Stomach (tissue), 8 donors: ENCODE measurements at regions not wholly inside any gene's neighbourhood (a gene's known extent, or its start where the extent isn't known, plus 50 kb on each side); places are given as distances from the start of the nearest gene placed in this dataset.

ENCODE experiments used
- DNase-seq, 2 donors: peaks; one replicate each; pipeline versions ENCODE4 v3.0.0 to v3.0.0-alpha.2; 2013 to 2019
- H3K27ac ChIP-seq, 5 donors: fragments of 200-600 bp in 4 of 5; sonication (generic) in 4 of 5; one replicate each; pipeline ENCODE4 v1.5.1; 2013 to 2019; ENCODE audit warnings: mild to moderate bottlenecking in 1 of 5, moderate library complexity in 1 of 5
- H3K27me3 ChIP-seq, 3 donors: fragments of 200-600 bp; sonication (generic); one replicate each; pipeline ENCODE4 v1.5.1; 2017 to 2019; ENCODE audit warnings: mixed run types in 1 of 3
- H3K36me3 ChIP-seq, 4 donors: fragments of 200-600 bp; sonication (generic); 1 replicate in 3 of 4; 2 replicates in 1 of 4; pipeline ENCODE4 v1.5.1; 2016 to 2019
- H3K4me1 ChIP-seq, 4 donors: fragments of 200-600 bp; sonication (generic); one replicate each; pipeline ENCODE4 v1.5.1; 2016 to 2019
- H3K4me3 ChIP-seq, 4 donors: fragments of 200-600 bp; sonication (generic) in 3 of 4; one replicate each; pipeline ENCODE4 v1.5.1; 2016 to 2019; ENCODE audit warnings: mild to moderate bottlenecking in 1 of 4
- H3K9me3 ChIP-seq, 4 donors: fragments of 200-600 bp; sonication (generic); one replicate each; pipeline ENCODE4 v1.5.1; 2016 to 2019
- CTCF ChIP-seq, 7 experiments: fragments of 450-650 bp in 4 of 7; fragments of 200-600 bp in 3 of 7; sonication (generic) in 3 of 7; IDR thresholded peaks; one replicate each; pipeline ENCODE4 v1.5.1; 2016 to 2019; ENCODE audit warnings: antibody characterized with exemption in 7 of 7, control low read depth in 2 of 7, mild to moderate bottlenecking in 1 of 7
- EP300 ChIP-seq: sonication (generic); formaldehyde crosslinking; IDR thresholded peaks from one replicate; pipeline ENCODE4 v1.6.1; 2017; ENCODE audit warnings: antibody characterized with exemption
- POLR2A ChIP-seq, 4 donors: fragments of 450-650 bp; IDR thresholded peaks; one replicate each; pipeline ENCODE4 v1.6.1; 2016; ENCODE audit warnings: antibody characterized with exemption in 4 of 4, control low read depth in 2 of 4, mild to moderate bottlenecking in 1 of 4, moderate library complexity in 1 of 4
- POLR2AphosphoS5 ChIP-seq, 3 donors: sonication (generic); formaldehyde crosslinking; IDR thresholded peaks; one replicate each; pipeline ENCODE4 v1.6.1; 2016; ENCODE audit warnings: antibody characterized with exemption in 3 of 3
- WGBS, 5 donors: extraction: QIAGEN DNeasy Blood & Tissue Kit in 3 of 5; methylation state at CpG; one replicate each; pipeline versions ENCODE4 v1.1.5 to v1.1.7; 2013 to 2018; 5-methylcytosine and 5-hydroxymethylcytosine counted together
- intact Hi-C: fragments of 100-400 bp; cut with DNase I; formaldehyde crosslinking; loops from one replicate; pipeline ENCODE4 v1.15.1; 2023; ENCODE audit warnings: low total_unique reads
- donor health status: healthy with polysubstance abuse.
- donor health status: Bipolar disorder and iron deficiency.
- donor health status: healthy.

GRCh38 chr7:126286317-126286716, 966.4 kb downstream of the GRM8 start:
- 55 to 76% (median 68%) methylated on average over 2 of the region's 2 CpGs for WGBS, 5 donors
- H3K9me3 ChIP-seq, result peaks cover 0 to 5% (median 2%) of the 10 kb centered on the region in 4 donors
- H3K27me3 ChIP-seq, result no peaks in the 10 kb centered on the region
- TF ChIP-seq POLR2A (IDR thresholded peaks at IDR 0.05), result no peak
- TF ChIP-seq EP300, result no peak
- TF ChIP-seq POLR2AphosphoS5 (IDR thresholded peaks at IDR 0.05), result no peak
- no peak for TF ChIP-seq CTCF (IDR thresholded peaks at IDR 0.05)
- H3K36me3 ChIP-seq, result no peaks in the 10 kb centered on the region
- intact Hi-C loops, result no loop called here
- H3K4me3 ChIP-seq, result no peak overlapping the region
- no peaks in the 10 kb centered on the region for H3K4me1 ChIP-seq
- H3K27ac ChIP-seq, result no peak overlapping the region
- no peak for DNase-seq

- WGBS, 5 donors, result 48 to 82% (median 79%) methylated on average over 5 of the region's 5 CpGs
- DNase-seq, result no peak
- TF ChIP-seq POLR2A (IDR thresholded peaks at IDR 0.05), result no peak
- TF ChIP-seq POLR2AphosphoS5 (IDR thresholded peaks at IDR 0.05), result no peak
- no peak for TF ChIP-seq CTCF (IDR thresholded peaks at IDR 0.05)
- TF ChIP-seq EP300, result no peak
- Histone ChIP-seq H3K36me3 (no peaks in the 10 kb centered on the region), H3K27ac (no peak overlapping the region), H3K27me3 (no peaks in the 10 kb centered on the region), H3K9me3 (peaks cover 0 to 2% (median 0%) of the 10 kb centered on the region in 4 donors), H3K4me1 (no peaks in the 10 kb centered on the region), H3K4me3 (no peak overlapping the region)
- intact Hi-C loops, result no loop called here
These were observed 1016.5 kb downstream of the GRM8 start for GRCh38 chr7:126236261-126236660.

GRCh38 chr7:126228356-126229061, 1024.2 kb downstream of the GRM8 start:
- TF ChIP-seq POLR2A (IDR thresholded peaks at IDR 0.05), result no peak
- TF ChIP-seq POLR2AphosphoS5 (IDR thresholded peaks at IDR 0.05), result no peak
- no peak for TF ChIP-seq EP300
- no peak for TF ChIP-seq CTCF (IDR thresholded peaks at IDR 0.05)
- no peak overlapping the region for H3K27ac ChIP-seq
- no peaks in the 10 kb centered on the region for H3K27me3 ChIP-seq
- no peaks in the 10 kb centered on the region for H3K36me3 ChIP-seq
- intact Hi-C loops, result no loop called here
- peaks cover 0 to 5% (median 0%) of the 10 kb centered on the region in 4 donors for H3K9me3 ChIP-seq
- H3K4me3 ChIP-seq, result no peak overlapping the region
- no peak for DNase-seq
- no peaks in the 10 kb centered on the region for H3K4me1 ChIP-seq
- WGBS, 5 donors, result 70 to 87% (median 83%) methylated on average over 4 of the region's 4 CpGs

GRCh38 chr7:126227643-126228042, 1025.1 kb downstream of the GRM8 start:
- TF ChIP-seq POLR2AphosphoS5 (IDR thresholded peaks at IDR 0.05) (no peak), POLR2A (IDR thresholded peaks at IDR 0.05) (no peak), EP300 (no peak)
- H3K9me3 ChIP-seq, result peaks cover 0 to 9% (median 0%) of the 10 kb centered on the region in 4 donors
- H3K27me3 ChIP-seq, result no peaks in the 10 kb centered on the region
- 40 to 77% (median 65%) methylated on average over 1 of the region's 1 CpG for WGBS, 5 donors
- no peaks in the 10 kb centered on the region for H3K36me3 ChIP-seq
- H3K4me3 ChIP-seq, result no peak overlapping the region
- DNase-seq, result no peak
- intact Hi-C loops, result no loop called here
- H3K4me1 ChIP-seq, result no peaks in the 10 kb centered on the region
- no peak overlapping the region for H3K27ac ChIP-seq

GRCh38 chr7:126227055-126227454, 1025.7 kb downstream of the GRM8 start:
- no peak for TF ChIP-seq EP300
- TF ChIP-seq POLR2A (IDR thresholded peaks at IDR 0.05), result no peak
- no peak for TF ChIP-seq POLR2AphosphoS5 (IDR thresholded peaks at IDR 0.05)
- no peak for TF ChIP-seq CTCF (IDR thresholded peaks at IDR 0.05)
- no peaks in the 10 kb centered on the region for H3K27me3 ChIP-seq
- no peaks in the 10 kb centered on the region for H3K36me3 ChIP-seq
- DNase-seq, result no peak
- no peak overlapping the region for H3K4me3 ChIP-seq
- no peak overlapping the region for H3K27ac ChIP-seq
- intact Hi-C loops, result no loop called here
- H3K4me1 ChIP-seq, result no peaks in the 10 kb centered on the region
- H3K9me3 ChIP-seq, result peaks cover 0 to 9% (median 0%) of the 10 kb centered on the region in 4 donors
